ENCODE measurements at regions not wholly inside any gene's neighbourhood (a gene's known extent, or its start where the extent isn't known, plus 50 kb on each side); places are given as distances from the start of the nearest gene placed in this dataset.
"Not testable (repeated sequence)": the region's sequence is repeated elsewhere in the genome, so short reads cannot be mapped to it uniquely, and the experiment has no call there.

DNA sequence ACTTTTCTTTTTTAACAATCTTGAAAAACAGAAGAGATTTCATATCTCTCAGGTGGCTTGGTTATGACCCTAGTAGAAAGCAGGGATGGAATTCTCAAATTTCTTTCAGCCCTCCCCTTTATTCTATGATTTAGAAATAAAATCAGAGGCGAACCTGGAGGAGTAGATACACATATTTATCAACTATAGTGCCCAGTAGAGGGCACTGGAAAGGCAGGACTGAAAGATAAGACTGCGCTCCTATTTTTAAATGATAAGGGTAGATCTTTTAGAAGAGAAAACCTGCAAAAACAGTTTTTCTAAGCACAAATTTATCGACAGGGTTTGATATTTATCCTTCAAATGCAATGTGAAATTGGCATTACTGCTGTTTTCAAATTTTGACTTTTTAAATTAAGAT, 1296.6 kb downstream of the EPHA7 start:
- TF ChIP-seq TAF1 (IDR thresholded peaks at IDR 0.05; ENCODE audit: borderline replicate concordance, low read depth, low read length) (no peak), POLR2A (IDR thresholded peaks at IDR 0.05; ENCODE audit: low read depth, low read length) (no peak), POLR2AphosphoS5 (IDR thresholded peaks at IDR 0.05; ENCODE audit: low read depth, low read length) (no peak)
- DNase-seq (ENCODE audit: insufficient read length) (no peak), FAIRE-seq (no peak)

DNA sequence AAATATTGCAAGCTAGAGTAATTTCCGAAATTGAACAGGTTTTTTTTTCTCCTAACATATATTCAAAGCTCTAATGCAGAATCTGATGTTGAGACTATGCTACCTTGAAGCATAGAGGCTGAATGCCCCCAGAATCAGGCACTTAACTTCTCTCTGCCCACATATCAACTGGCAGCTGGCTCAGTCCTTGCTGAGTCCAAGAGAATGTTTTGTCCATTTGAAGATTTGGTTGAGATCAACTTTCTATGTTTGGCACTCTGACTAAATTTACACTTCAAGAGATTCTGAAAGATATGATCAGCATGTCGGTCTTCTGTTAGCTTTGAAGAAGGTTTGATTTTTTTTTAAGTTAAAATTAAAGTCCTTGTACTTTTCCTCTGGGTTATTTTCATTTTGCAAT, 1298.1 kb downstream of the EPHA7 start:
- TF ChIP-seq POLR2A (IDR thresholded peaks at IDR 0.05; ENCODE audit: low read depth, low read length) (no peak), POLR2AphosphoS5 (IDR thresholded peaks at IDR 0.05; ENCODE audit: low read depth, low read length) (no peak), TAF1 (IDR thresholded peaks at IDR 0.05; ENCODE audit: borderline replicate concordance, low read depth, low read length) (no peak)
- no peak for FAIRE-seq
- no peak for DNase-seq (ENCODE audit: insufficient read length)

DNA sequence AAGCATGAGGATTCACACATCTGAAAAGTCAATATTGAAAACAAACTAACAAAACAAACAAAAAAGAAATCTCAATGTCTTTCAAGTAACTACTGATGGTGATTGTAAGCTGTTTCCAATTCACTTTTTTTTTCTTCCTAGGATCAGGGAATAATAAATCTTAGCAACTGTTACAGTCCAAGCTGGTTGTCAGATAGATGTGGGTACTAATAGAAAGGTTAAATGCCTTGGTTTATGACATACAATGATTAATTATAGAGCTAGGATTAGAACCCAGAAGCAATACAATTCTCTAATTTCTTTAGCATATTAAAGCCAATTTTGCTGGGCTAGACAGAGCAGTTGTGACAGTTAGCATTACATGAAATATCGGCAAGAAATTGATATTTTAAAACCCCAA, 1301.6 kb downstream of the EPHA7 start:
- FAIRE-seq (no peak), DNase-seq (ENCODE audit: insufficient read length) (no peak)
- TF ChIP-seq POLR2AphosphoS5 (IDR thresholded peaks at IDR 0.05; ENCODE audit: low read depth, low read length) (no peak), TAF1 (IDR thresholded peaks at IDR 0.05; ENCODE audit: borderline replicate concordance, low read depth, low read length) (no peak), POLR2A (IDR thresholded peaks at IDR 0.05; ENCODE audit: low read depth, low read length) (no peak)

DNA sequence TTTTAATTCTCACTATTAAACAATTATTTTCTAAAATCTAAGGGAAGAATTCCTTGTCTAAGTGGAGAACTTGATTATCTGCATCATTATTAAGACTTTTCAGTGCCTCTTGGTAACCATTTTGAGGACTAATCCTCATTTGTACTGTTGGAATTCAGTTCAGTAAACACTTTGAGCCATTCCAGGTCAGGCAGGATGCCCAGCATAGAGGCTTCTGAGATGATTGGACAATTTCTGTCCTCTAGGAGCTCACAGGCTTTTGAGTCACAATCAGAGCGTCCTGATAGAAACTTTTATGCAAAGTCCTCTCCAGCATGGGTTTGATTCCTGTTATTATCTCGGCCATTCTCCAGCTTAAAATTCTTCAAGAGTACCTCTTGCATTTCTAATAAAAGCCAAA, 1304.6 kb downstream of the EPHA7 start:
- no peak for TF ChIP-seq POLR2A (IDR thresholded peaks at IDR 0.05; ENCODE audit: low read depth, low read length)
- TF ChIP-seq TAF1 (IDR thresholded peaks at IDR 0.05; ENCODE audit: borderline replicate concordance, low read depth, low read length), result no peak
- TF ChIP-seq POLR2AphosphoS5 (IDR thresholded peaks at IDR 0.05; ENCODE audit: low read depth, low read length), result no peak
- DNase-seq (ENCODE audit: insufficient read length) (no peak), FAIRE-seq (no peak)

DNA sequence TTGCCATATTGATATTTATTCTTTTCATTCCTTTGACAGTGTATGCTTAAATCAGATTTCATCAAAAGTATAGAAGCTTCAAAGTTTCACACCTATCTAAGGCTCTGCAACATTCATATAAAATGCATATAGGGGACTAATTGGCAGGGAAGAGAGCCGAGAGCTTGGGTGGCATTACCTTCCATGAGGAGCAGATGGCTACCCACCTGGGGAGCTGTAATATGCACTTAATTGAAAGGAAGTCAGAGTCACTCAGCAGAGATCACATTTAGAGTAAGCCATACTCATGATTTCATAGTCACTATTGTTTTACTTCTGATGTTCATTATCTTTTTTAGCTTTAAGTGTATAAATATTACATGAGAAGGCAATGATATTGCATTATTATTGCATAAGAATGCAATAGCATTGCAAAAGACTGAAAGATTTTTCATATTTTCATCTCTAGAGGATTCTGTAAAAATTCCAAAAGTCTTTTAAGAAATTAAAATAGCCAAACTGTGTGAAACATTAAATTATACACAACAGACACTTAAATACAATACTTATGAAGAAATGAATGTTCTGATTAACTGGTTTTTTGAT, 1305.2 kb downstream of the EPHA7 start:
- TF ChIP-seq POLR2A (IDR thresholded peaks at IDR 0.05; ENCODE audit: low read depth, low read length), result no peak
- TF ChIP-seq POLR2AphosphoS5 (IDR thresholded peaks at IDR 0.05; ENCODE audit: low read depth, low read length), result no peak
- TF ChIP-seq TAF1 (IDR thresholded peaks at IDR 0.05; ENCODE audit: borderline replicate concordance, low read depth, low read length), result no peak
- DNase-seq (ENCODE audit: insufficient read length) (no peak), FAIRE-seq (no peak)

DNA sequence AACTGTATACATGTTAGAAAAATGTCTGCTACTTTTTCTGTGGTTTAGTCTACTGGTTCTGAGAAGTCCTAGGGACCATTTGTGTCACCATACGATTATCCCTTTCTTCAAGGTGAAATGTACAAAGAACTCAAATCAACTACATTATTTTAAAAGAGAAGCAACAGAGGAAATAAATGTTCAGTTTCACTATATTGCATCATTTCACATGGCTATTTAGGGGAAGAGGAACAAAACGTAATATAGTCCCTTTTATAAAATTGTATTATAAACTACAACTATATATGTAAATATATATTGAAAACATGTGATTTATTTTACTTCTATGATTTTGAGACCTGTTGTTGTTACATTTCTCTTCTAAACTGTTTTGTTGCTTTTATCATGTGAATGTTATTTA, 1308.0 kb downstream of the EPHA7 start:
- no peak for DNase-seq (ENCODE audit: insufficient read length)
- TF ChIP-seq TAF1 (IDR thresholded peaks at IDR 0.05; ENCODE audit: borderline replicate concordance, low read depth, low read length), result no peak
- TF ChIP-seq POLR2A (IDR thresholded peaks at IDR 0.05; ENCODE audit: low read depth, low read length), result no peak
- no peak for TF ChIP-seq POLR2AphosphoS5 (IDR thresholded peaks at IDR 0.05; ENCODE audit: low read depth, low read length)
- FAIRE-seq, result no peak

DNA sequence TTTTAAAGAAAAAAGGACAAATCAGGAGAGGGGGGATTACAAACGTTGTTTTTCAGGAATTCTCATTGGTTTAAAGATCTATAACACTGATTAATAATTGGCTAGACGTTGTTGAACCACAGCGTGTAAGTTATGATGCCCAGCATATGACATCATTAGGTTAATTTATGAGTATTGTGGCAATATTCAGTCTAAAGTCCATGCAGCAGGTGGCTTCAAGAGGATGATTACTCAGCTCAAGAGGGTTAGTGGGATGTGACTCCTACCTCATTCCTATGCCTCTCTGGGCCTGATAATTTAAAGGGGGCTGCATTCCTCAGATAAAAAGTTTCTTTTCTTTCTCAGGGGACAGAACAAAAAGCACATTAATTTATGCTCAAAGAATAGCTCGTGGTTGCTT, 1309.0 kb downstream of the EPHA7 start:
- FAIRE-seq (no peak), DNase-seq (ENCODE audit: insufficient read length) (no peak)
- TF ChIP-seq TAF1 (IDR thresholded peaks at IDR 0.05; ENCODE audit: borderline replicate concordance, low read depth, low read length) (no peak), POLR2AphosphoS5 (IDR thresholded peaks at IDR 0.05; ENCODE audit: low read depth, low read length) (no peak), POLR2A (IDR thresholded peaks at IDR 0.05; ENCODE audit: low read depth, low read length) (no peak)

DNA sequence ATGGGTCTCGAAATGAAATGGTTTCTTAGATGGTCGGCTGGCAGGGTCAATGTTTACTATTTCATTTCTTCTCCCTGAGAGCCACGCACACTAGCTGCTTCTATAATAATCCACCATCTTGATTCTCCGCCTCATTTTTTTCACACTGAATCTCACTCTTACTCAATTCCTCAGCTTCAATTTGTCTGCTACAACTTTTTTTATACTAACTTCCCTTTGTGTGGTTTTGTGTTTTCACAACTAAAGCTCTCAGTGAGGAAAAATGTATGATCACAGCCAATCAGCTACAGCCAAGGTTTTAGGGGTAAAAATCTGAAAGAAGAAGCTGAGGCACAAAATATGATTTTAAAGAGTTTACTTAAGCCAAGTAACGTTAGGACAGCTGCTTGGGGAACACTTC, 1309.4 kb downstream of the EPHA7 start:
- TF ChIP-seq POLR2AphosphoS5 (IDR thresholded peaks at IDR 0.05; ENCODE audit: low read depth, low read length), result no peak
- no peak for TF ChIP-seq POLR2A (IDR thresholded peaks at IDR 0.05; ENCODE audit: low read depth, low read length)
- TF ChIP-seq TAF1 (IDR thresholded peaks at IDR 0.05; ENCODE audit: borderline replicate concordance, low read depth, low read length), result no peak
- DNase-seq (ENCODE audit: insufficient read length) (no peak), FAIRE-seq (no peak)

DNA sequence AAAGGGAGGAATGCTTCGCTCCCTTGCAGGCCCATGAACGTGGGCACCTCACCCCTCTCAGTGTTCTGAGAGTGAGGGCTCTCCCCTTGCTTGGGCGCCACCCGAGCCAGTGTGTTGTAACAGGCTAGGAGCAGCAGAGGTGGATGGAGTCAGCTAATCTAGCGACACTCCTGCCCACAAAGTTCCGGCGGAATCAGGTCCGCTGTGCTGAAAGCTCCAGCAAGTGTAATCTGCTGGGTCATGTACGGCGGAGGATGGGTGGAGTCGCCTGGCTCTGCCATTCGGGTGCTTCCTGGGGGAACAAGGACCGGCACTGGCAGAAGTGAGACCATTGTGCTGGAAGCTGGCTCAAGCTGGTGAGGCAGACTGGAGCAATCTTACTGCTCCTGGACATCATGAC, 1310.1 kb downstream of the EPHA7 start:
- FAIRE-seq (no peak), DNase-seq (ENCODE audit: insufficient read length) (no peak)
- TF ChIP-seq POLR2AphosphoS5 (IDR thresholded peaks at IDR 0.05; ENCODE audit: low read depth, low read length) (no peak), POLR2A (IDR thresholded peaks at IDR 0.05; ENCODE audit: low read depth, low read length) (no peak), TAF1 (IDR thresholded peaks at IDR 0.05; ENCODE audit: borderline replicate concordance, low read depth, low read length) (no peak)

DNA sequence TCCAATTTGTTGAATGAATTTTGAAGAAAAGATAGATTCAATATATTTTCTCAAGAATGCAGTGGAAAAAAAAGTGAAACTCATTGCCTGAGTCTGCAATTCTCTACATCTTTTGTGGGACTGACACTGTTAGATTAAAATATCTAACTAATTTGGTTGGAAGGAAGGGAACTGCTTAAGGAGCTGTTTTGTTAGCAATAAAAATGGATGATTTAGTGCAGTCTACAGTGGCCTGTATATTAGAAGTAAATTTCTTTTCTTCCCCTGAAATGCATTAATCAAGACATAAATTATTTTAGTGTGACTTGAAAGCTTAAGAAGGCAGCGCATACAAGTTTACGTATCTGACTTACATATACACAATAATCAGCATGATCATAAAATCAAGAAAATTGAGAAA, 1332.6 kb downstream of the EPHA7 start:
- no peak for DNase-seq (ENCODE audit: insufficient read length)
- TF ChIP-seq POLR2AphosphoS5 (IDR thresholded peaks at IDR 0.05; ENCODE audit: low read depth, low read length), result no peak
- TF ChIP-seq POLR2A (IDR thresholded peaks at IDR 0.05; ENCODE audit: low read depth, low read length), result no peak
- no peak for TF ChIP-seq TAF1 (IDR thresholded peaks at IDR 0.05; ENCODE audit: borderline replicate concordance, low read depth, low read length)
- FAIRE-seq, result no peak

DNA sequence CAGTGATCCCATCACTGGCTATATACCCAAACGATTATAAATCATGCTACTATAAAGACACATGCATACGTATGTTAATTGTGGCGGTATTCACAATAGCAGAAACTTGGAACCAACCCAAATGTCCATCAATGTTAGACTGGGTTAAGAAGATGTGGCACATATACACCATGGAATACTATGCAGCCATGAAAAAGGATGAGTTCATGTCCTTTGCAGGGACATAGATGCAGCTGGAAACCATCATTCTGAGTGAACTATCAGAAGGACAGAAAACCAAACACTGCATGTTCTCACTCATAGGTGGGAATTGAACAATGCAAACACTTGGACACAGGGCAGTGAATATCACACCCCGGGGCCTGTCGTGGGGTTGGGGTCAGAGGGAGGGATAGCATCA, 1335.4 kb downstream of the EPHA7 start:
- not testable (repeated sequence) for DNase-seq (ENCODE audit: insufficient read length); FAIRE-seq

DNA sequence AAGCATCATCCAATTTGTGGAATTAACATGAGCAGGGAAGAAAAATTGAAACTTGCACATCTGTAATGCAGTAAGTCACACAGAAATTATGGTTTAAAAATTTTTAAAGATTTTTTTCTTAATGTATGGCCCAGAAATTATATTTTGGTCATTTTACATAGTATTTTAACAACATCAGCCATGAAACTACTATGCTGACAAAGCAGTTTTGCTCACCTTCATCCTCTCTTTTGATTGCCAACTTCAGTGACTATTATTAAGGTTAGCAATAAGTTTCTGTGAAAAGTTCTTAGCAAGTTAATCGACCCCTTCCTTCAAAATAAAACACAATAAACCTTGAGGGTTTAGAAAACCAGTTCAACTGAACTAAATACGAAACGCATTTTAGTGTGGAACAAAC, 1347.0 kb downstream of the EPHA7 start:
- no peak for DNase-seq (ENCODE audit: insufficient read length)
- no peak for FAIRE-seq
- TF ChIP-seq TAF1 (IDR thresholded peaks at IDR 0.05; ENCODE audit: borderline replicate concordance, low read depth, low read length), result no peak
- no peak for TF ChIP-seq POLR2A (IDR thresholded peaks at IDR 0.05; ENCODE audit: low read depth, low read length)
- no peak for TF ChIP-seq POLR2AphosphoS5 (IDR thresholded peaks at IDR 0.05; ENCODE audit: low read depth, low read length)

DNA sequence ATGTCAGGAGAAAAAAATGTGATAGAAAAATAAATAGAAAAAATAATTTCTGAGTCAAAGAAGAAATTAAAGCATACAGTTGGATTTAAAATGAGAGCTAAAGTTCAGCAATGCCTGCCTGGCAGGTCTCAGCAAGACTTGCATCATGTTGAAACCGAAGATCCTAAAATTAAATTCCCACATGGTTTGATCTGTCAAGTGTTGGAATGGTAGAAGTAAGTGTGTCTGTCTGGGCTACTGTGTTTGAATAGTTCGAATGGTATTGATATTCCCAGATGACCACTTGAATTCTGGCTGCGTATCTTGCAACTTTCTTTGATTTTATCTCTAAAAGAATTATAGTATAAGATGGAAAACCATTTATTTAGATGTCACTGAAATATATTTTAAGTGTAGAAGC, 1349.6 kb downstream of the EPHA7 start:
- no peak for DNase-seq (ENCODE audit: insufficient read length)
- no peak for FAIRE-seq
- TF ChIP-seq POLR2A (IDR thresholded peaks at IDR 0.05; ENCODE audit: low read depth, low read length) (no peak), POLR2AphosphoS5 (IDR thresholded peaks at IDR 0.05; ENCODE audit: low read depth, low read length) (no peak), TAF1 (IDR thresholded peaks at IDR 0.05; ENCODE audit: borderline replicate concordance, low read depth, low read length) (no peak)
